SU-DHL-6 (cell line): ENCODE measurements at regions not wholly inside any gene's neighbourhood (a gene's known extent, or its start where the extent isn't known, plus 50 kb on each side); places are given as distances from the start of the nearest gene placed in this dataset.

Experiments
- H2AFZ ChIP-seq: fragments of 200-600 bp; sonication (generic); 2 replicates; pipeline ENCODE4 v1.6.1; 2014; ENCODE audit warnings: low read depth, mild to moderate bottlenecking, moderate library complexity, mixed read lengths, antibody characterized with exemption, low read length; ENCODE audit not compliant: severe bottlenecking
- H3F3A ChIP-seq: fragments of 200-600 bp; shearing (Covaris generic); 2 replicates; pipeline ENCODE4 v1.6.0; 2016; ENCODE audit warnings: antibody characterized with exemption, mild to moderate bottlenecking; ENCODE audit not compliant: insufficient read depth
- H3K27ac ChIP-seq: fragments of 200-600 bp; sonication (generic); 2 replicates; pipeline ENCODE4 v1.5.1; 2016; ENCODE audit warnings: low read depth, mild to moderate bottlenecking, low read length, moderate library complexity, mixed read lengths
- H3K27me3 ChIP-seq: fragments of 200-600 bp; sonication (generic), shearing (Covaris generic); 2 replicates; pipeline ENCODE4 v1.6.0; 2014; ENCODE audit warnings: mild to moderate bottlenecking, low read length
- H3K36me3 ChIP-seq: fragments of 200-600 bp; sonication (generic); 2 replicates; pipeline ENCODE4 v1.6.1; 2014; ENCODE audit warnings: mild to moderate bottlenecking, low read length, mixed read lengths
- H3K4me2 ChIP-seq: fragments of 300-600, 200-600 bp; shearing (Covaris generic), sonication (generic); 2 replicates; pipeline ENCODE4 v1.6.0; 2014; ENCODE audit warnings: low read length, low read depth, mild to moderate bottlenecking; ENCODE audit not compliant: poor library complexity, severe bottlenecking
- H3K4me3 ChIP-seq: fragments of 200-600 bp; sonication (generic); 2 replicates; pipeline ENCODE4 v1.5.1; 2014; ENCODE audit warnings: antibody characterized with exemption, low read length, mild to moderate bottlenecking, mixed read lengths; ENCODE audit not compliant: insufficient read depth, poor library complexity, severe bottlenecking
- H3K79me2 ChIP-seq: fragments of 200-600 bp; sonication (generic); 2 replicates; pipeline ENCODE4 v1.6.1; 2014; ENCODE audit warnings: mild to moderate bottlenecking, low read length, moderate library complexity; ENCODE audit not compliant: insufficient read depth
- H3K9ac ChIP-seq: fragments of 200-600 bp; sonication (generic); 2 replicates; pipeline ENCODE4 v1.7.0; 2014; ENCODE audit warnings: mild to moderate bottlenecking, low read length
- H3K9me2 ChIP-seq: fragments of 200-600 bp; sonication (generic); replicated peaks from 2 replicates; pipeline ENCODE4 v1.6.1; 2014; ENCODE audit warnings: low read length; ENCODE audit not compliant: insufficient read depth
- H3K9me3 ChIP-seq: fragments of 200-600 bp; sonication (generic); 2 replicates; pipeline ENCODE4 v1.6.1; 2014; ENCODE audit warnings: low read length, mixed read lengths; ENCODE audit not compliant: insufficient read depth
- H4K20me1 ChIP-seq: fragments of 200-600 bp; sonication (generic); 2 replicates; pipeline ENCODE4 v1.6.1; 2014; ENCODE audit warnings: low read depth, mild to moderate bottlenecking, antibody characterized with exemption, low read length, moderate library complexity, mixed read lengths
- CTCF ChIP-seq: fragments of 200-600 bp; sonication (generic); IDR thresholded peaks from one replicate; pipeline ENCODE4 v1.5.1; 2017; ENCODE audit warnings: antibody characterized with exemption, mild to moderate bottlenecking, low read length, moderate library complexity; ENCODE audit not compliant: insufficient read depth, poor library complexity, severe bottlenecking
- EZH2phosphoT487 ChIP-seq: fragments of 200-600 bp; sonication (generic), shearing (Covaris generic); conservative IDR thresholded peaks from 2 replicates; pipeline ENCODE4 v1.6.1; 2018; ENCODE audit warnings: mild to moderate bottlenecking, antibody characterized with exemption, low read length, moderate library complexity, mixed read lengths

- Histone ChIP-seq H3K27ac (no peak overlapping the region), H3K79me2 (no peaks in the 10 kb centered on the region), H3K4me2 (no peak overlapping the region), H3K9ac (no peak overlapping the region), H3K4me3 (no peak overlapping the region), H3K27me3 (no peaks in the 10 kb centered on the region), H2AFZ (no peak overlapping the region), H3K9me2 (no peaks in the 10 kb centered on the region), H3K36me3 (no peaks in the 10 kb centered on the region), H3K9me3 (no peaks in the 10 kb centered on the region), H4K20me1 (no peaks in the 10 kb centered on the region), H3F3A (no peaks in the 10 kb centered on the region)
- TF ChIP-seq EZH2phosphoT487 (no peak), CTCF (no peak)
These were observed 307.0 kb downstream of the AASDHPPT start for GRCh38 chr11:106384429-106384828.

GRCh38 chr11:106386519-106386918 lies 309.1 kb downstream of the AASDHPPT start:
- no peak overlapping the region for H3K4me2 ChIP-seq

GRCh38 chr11:106389101-106389500 lies 311.6 kb downstream of the AASDHPPT start:
- no peaks in the 10 kb centered on the region for H3K36me3 ChIP-seq
- no peaks in the 10 kb centered on the region for H3K9me2 ChIP-seq
- TF ChIP-seq EZH2phosphoT487 (no peak), CTCF (no peak)
- no peaks in the 10 kb centered on the region for H3K9me3 ChIP-seq
- H3K4me3 ChIP-seq, result no peak overlapping the region
- no peak overlapping the region for H3K9ac ChIP-seq
- H4K20me1 ChIP-seq, result no peaks in the 10 kb centered on the region
- H3K27ac ChIP-seq, result no peak overlapping the region
- H3K79me2 ChIP-seq, result no peaks in the 10 kb centered on the region
- no peak overlapping the region for H2AFZ ChIP-seq
- no peaks in the 10 kb centered on the region for H3F3A ChIP-seq
- H3K4me2 ChIP-seq, result no peak overlapping the region
- H3K27me3 ChIP-seq, result no peaks in the 10 kb centered on the region

More at GRCh38 chr11:106386519-106386918, 309.1 kb downstream of the AASDHPPT start:
- Histone ChIP-seq H3K36me3 (no peaks in the 10 kb centered on the region), H3F3A (no peaks in the 10 kb centered on the region), H3K9me2 (no peaks in the 10 kb centered on the region), H3K79me2 (no peaks in the 10 kb centered on the region), H3K9ac (no peak overlapping the region), H2AFZ (no peak overlapping the region), H3K27me3 (no peaks in the 10 kb centered on the region), H3K27ac (no peak overlapping the region), H3K9me3 (no peaks in the 10 kb centered on the region), H4K20me1 (no peaks in the 10 kb centered on the region), H3K4me3 (no peak overlapping the region)
- TF ChIP-seq CTCF, result no peak
- no peak for TF ChIP-seq EZH2phosphoT487

GRCh38 chr11:106390078-106390477 lies 312.6 kb downstream of the AASDHPPT start:
- H3K27me3 ChIP-seq, result no peaks in the 10 kb centered on the region
- TF ChIP-seq CTCF, result no peak
- TF ChIP-seq EZH2phosphoT487, result no peak
- H3K9me3 ChIP-seq, result no peaks in the 10 kb centered on the region
- no peaks in the 10 kb centered on the region for H3F3A ChIP-seq
- H3K36me3 ChIP-seq, result no peaks in the 10 kb centered on the region
- H3K27ac ChIP-seq, result no peak overlapping the region
- H3K4me3 ChIP-seq, result no peak overlapping the region
- H3K79me2 ChIP-seq, result no peaks in the 10 kb centered on the region
- H3K9me2 ChIP-seq, result no peaks in the 10 kb centered on the region
- no peak overlapping the region for H2AFZ ChIP-seq
- no peaks in the 10 kb centered on the region for H4K20me1 ChIP-seq
- no peak overlapping the region for H3K4me2 ChIP-seq
- no peak overlapping the region for H3K9ac ChIP-seq
